ENCODE measurements at regions not wholly inside any gene's neighbourhood (a gene's known extent, or its start where the extent isn't known, plus 50 kb on each side); places are given as distances from the start of the nearest gene placed in this dataset.

GRCh38 chr21:22955559-22955958, 1957.3 kb downstream of the NCAM2 start:
- H3K4me3 ChIP-seq, result no peak overlapping the region

GRCh38 chr21:22961258-22961657, 1963.0 kb downstream of the NCAM2 start:
- Histone ChIP-seq H3K9me3 (no peaks in the 10 kb centered on the region), H3K4me1 (no peaks in the 10 kb centered on the region), H3K4me3 (no peak overlapping the region), H3K36me3 (no peaks in the 10 kb centered on the region), H3K27me3 (no peaks in the 10 kb centered on the region), H3K27ac (no peak overlapping the region)
- TF ChIP-seq POLR2A (IDR thresholded peaks at IDR 0.05), result no peak
- TF ChIP-seq CTCF (IDR thresholded peaks at IDR 0.05), result no peak
- no peak for TF ChIP-seq POLR2AphosphoS5 (IDR thresholded peaks at IDR 0.05)
- no peak for TF ChIP-seq EP300 (IDR thresholded peaks at IDR 0.05)
- DNase-seq (no peak), ATAC-seq (ENCODE audit: low FRiP score in 2 of 2) (no peak)
- WGBS, 2 donors, result 72 to 73% methylated on average over 5 of the region's 5 CpGs

More at GRCh38 chr21:22955559-22955958, 1957.3 kb downstream of the NCAM2 start:
- Histone ChIP-seq H3K27me3 (no peaks in the 10 kb centered on the region), H3K27ac (no peak overlapping the region), H3K9me3 (no peaks in the 10 kb centered on the region), H3K36me3 (no peaks in the 10 kb centered on the region), H3K4me1 (no peaks in the 10 kb centered on the region)
- TF ChIP-seq EP300 (IDR thresholded peaks at IDR 0.05) (no peak), POLR2A (IDR thresholded peaks at IDR 0.05) (no peak), CTCF (IDR thresholded peaks at IDR 0.05) (no peak), POLR2AphosphoS5 (IDR thresholded peaks at IDR 0.05) (no peak)
- ATAC-seq (ENCODE audit: low FRiP score in 2 of 2), result no peak
- DNase-seq, result no peak

GRCh38 chr21:22965455-22966135, 1967.4 kb downstream of the NCAM2 start:
- no peak for DNase-seq
- H3K36me3 ChIP-seq, result no peaks in the 10 kb centered on the region
- no peak for TF ChIP-seq CTCF (IDR thresholded peaks at IDR 0.05)
- TF ChIP-seq EP300 (IDR thresholded peaks at IDR 0.05), result no peak
- no peak for TF ChIP-seq POLR2AphosphoS5 (IDR thresholded peaks at IDR 0.05)
- no peaks in the 10 kb centered on the region for H3K4me1 ChIP-seq
- H3K4me3 ChIP-seq, result no peak overlapping the region
- no peak for ATAC-seq (ENCODE audit: low FRiP score in 2 of 2)
- no peaks in the 10 kb centered on the region for H3K9me3 ChIP-seq
- 62 to 75% methylated on average over 3 of the region's 3 CpGs for WGBS, 2 donors
- no peak overlapping the region for H3K27ac ChIP-seq
- H3K27me3 ChIP-seq, result no peaks in the 10 kb centered on the region

- WGBS, 2 donors, result 75 to 87% methylated on average over 4 of the region's 4 CpGs
- no peaks in the 10 kb centered on the region for H3K4me1 ChIP-seq
- H3K4me3 ChIP-seq, result no peak overlapping the region
- no peak overlapping the region for H3K27ac ChIP-seq
- ATAC-seq (ENCODE audit: low FRiP score in 2 of 2) (no peak), DNase-seq (peak in 1 of 2 donors; percentile 26)
- TF ChIP-seq POLR2A (IDR thresholded peaks at IDR 0.05), result no peak
- no peak for TF ChIP-seq EP300 (IDR thresholded peaks at IDR 0.05)
- no peak for TF ChIP-seq CTCF (IDR thresholded peaks at IDR 0.05)
- no peak for TF ChIP-seq POLR2AphosphoS5 (IDR thresholded peaks at IDR 0.05)
- no peaks in the 10 kb centered on the region for H3K9me3 ChIP-seq
- H3K27me3 ChIP-seq, result no peaks in the 10 kb centered on the region
- H3K36me3 ChIP-seq, result no peaks in the 10 kb centered on the region
Measured at GRCh38 chr21:22981819-22982218, 1983.6 kb downstream of the NCAM2 start.

- Histone ChIP-seq H3K9me3 (peaks cover 0 to 10% (median 0%) of the 10 kb centered on the region in 4 donors), H3K27me3 (no peaks in the 10 kb centered on the region), H3K4me3 (no peak overlapping the region), H3K4me1 (no peaks in the 10 kb centered on the region), H3K36me3 (no peaks in the 10 kb centered on the region), H3K27ac (no peak overlapping the region)
- TF ChIP-seq EP300 (IDR thresholded peaks at IDR 0.05) (no peak), CTCF (IDR thresholded peaks at IDR 0.05) (no peak), POLR2A (IDR thresholded peaks at IDR 0.05) (no peak), POLR2AphosphoS5 (IDR thresholded peaks at IDR 0.05) (no peak)
- 71 to 84% methylated on average over 4 of the region's 4 CpGs for WGBS, 2 donors
- DNase-seq (no peak), ATAC-seq (ENCODE audit: low FRiP score in 2 of 2) (no peak)
Measured at GRCh38 chr21:22993144-22993543, 1994.9 kb downstream of the NCAM2 start.

All from upper lobe of left lung (tissue), 6 donors.